GM23338 (cell line): ENCODE measurements at regions not wholly inside any gene's neighbourhood (a gene's known extent, or its start where the extent isn't known, plus 50 kb on each side); places are given as distances from the start of the nearest gene placed in this dataset.
A peak's percentile ranks its signal among the peaks of the same experiment; 100 is the strongest.

Experiments used
- ATAC-seq: fragments of 200-7000 bp; cut with Tn5 transposase; 3 replicates; pipeline ENCODE4 v1.9.1; 2020
- DNase-seq: peaks from one replicate; pipeline ENCODE4 v3.0.0-alpha.2; 2015; ENCODE audit warnings: low spot score
- H2AFZ ChIP-seq: fragments of 200-600 bp; sonication (generic); 2 replicates; pipeline ENCODE4 v1.8.0; 2016; ENCODE audit warnings: antibody characterized with exemption, mild to moderate bottlenecking, moderate library complexity
- H3F3A ChIP-seq: fragments of 200-600 bp; sonication (generic); replicated peaks from 2 replicates; pipeline ENCODE4 v1.8.0; 2017; ENCODE audit warnings: antibody characterized with exemption, mixed run types, low read depth
- H3K27ac ChIP-seq: fragments of 200-600 bp; sonication (generic); 2 replicates; pipeline ENCODE4 v1.6.1; 2016; ENCODE audit warnings: low read depth
- H3K27me3 ChIP-seq: fragments of 200-600 bp; sonication (generic); 2 replicates; pipeline ENCODE4 v1.8.0; 2016; ENCODE audit warnings: mild to moderate bottlenecking, mixed run types, moderate library complexity; ENCODE audit not compliant: insufficient read depth
- H3K36me3 ChIP-seq: fragments of 200-600 bp; sonication (generic); 2 replicates; pipeline ENCODE4 v1.8.0; 2016; ENCODE audit warnings: mild to moderate bottlenecking; ENCODE audit not compliant: insufficient read depth
- H3K4me1 ChIP-seq: fragments of 200-600 bp; sonication (generic); 2 replicates; pipeline ENCODE4 v1.8.0; 2016; ENCODE audit warnings: mild to moderate bottlenecking, moderate library complexity; ENCODE audit not compliant: insufficient read depth
- H3K4me2 ChIP-seq: fragments of 200-600 bp; sonication (generic); 2 replicates; pipeline ENCODE4 v1.7.1; 2017; ENCODE audit warnings: mixed run types
- H3K4me3 ChIP-seq: fragments of 200-600 bp; sonication (generic); 2 replicates; pipeline ENCODE4 v1.6.1; 2016; ENCODE audit warnings: mixed run types
- H3K79me2 ChIP-seq: fragments of 200-600 bp; sonication (generic); replicated peaks from 2 replicates; pipeline ENCODE4 v1.8.0; 2017; ENCODE audit warnings: mild to moderate bottlenecking; ENCODE audit not compliant: insufficient read depth
- H3K9me2 ChIP-seq: fragments of 200-600 bp; sonication (generic); 2 replicates; pipeline ENCODE4 v1.8.0; 2017; ENCODE audit not compliant: insufficient read depth
- H4K20me1 ChIP-seq: fragments of 200-600 bp; sonication (generic); replicated peaks from 2 replicates; pipeline ENCODE4 v1.8.0; 2017; ENCODE audit warnings: mild to moderate bottlenecking; ENCODE audit not compliant: insufficient read depth
- H3K27ac Mint-ChIP-seq: 2 replicates; pipeline ENCODE4 v1.8.0; 2020; ENCODE audit warnings: inconsistent platforms, mild to moderate bottlenecking, moderate library complexity, mixed read lengths
- H3K27me3 Mint-ChIP-seq: 3 replicates; pipeline ENCODE4 v1.8.0; 2022; ENCODE audit warnings: low read depth, mild to moderate bottlenecking, moderate library complexity, mixed read lengths, inconsistent platforms; ENCODE audit not compliant: insufficient read depth, poor library complexity
- H3K36me3 Mint-ChIP-seq: 3 replicates; pipeline ENCODE4 v1.8.0; 2021; ENCODE audit warnings: low read depth, mild to moderate bottlenecking, inconsistent platforms, moderate library complexity, mixed read lengths
- H3K4me1 Mint-ChIP-seq: 3 replicates; pipeline ENCODE4 v1.8.0; 2020; ENCODE audit warnings: mild to moderate bottlenecking, inconsistent platforms, mixed read lengths
- H3K4me3 Mint-ChIP-seq: 3 replicates; pipeline ENCODE4 v1.8.0; 2021; ENCODE audit warnings: moderate library complexity, mild to moderate bottlenecking, inconsistent platforms, mixed read lengths
- H3K9me3 Mint-ChIP-seq: 3 replicates; pipeline ENCODE4 v1.8.0; 2020; ENCODE audit warnings: moderate library complexity, mild to moderate bottlenecking, inconsistent platforms, mixed read lengths
- CREB1 ChIP-seq: fragments of 250-450 bp; sonication (Bioruptor Pico); IDR thresholded peaks from 2 replicates; pipeline ENCODE4 v1.5.0; 2020; ENCODE audit warnings: low read depth, mild to moderate bottlenecking, moderate library complexity
- EZH2phosphoT487 ChIP-seq: fragments of 200-600 bp; sonication (generic); IDR thresholded peaks from one replicate; pipeline ENCODE4 v1.8.1; 2018; ENCODE audit warnings: antibody characterized with exemption; ENCODE audit not compliant: unreplicated experiment
- JUNB ChIP-seq: IDR thresholded peaks from one replicate; pipeline ENCODE4 v1.6.1; 2016; ENCODE audit warnings: antibody characterized with exemption; ENCODE audit not compliant: unreplicated experiment
- NANOG ChIP-seq: IDR thresholded peaks from 2 replicates; pipeline ENCODE4 v1.6.1; 2016; ENCODE audit warnings: antibody characterized with exemption, borderline replicate concordance
- POLR2AphosphoS5 ChIP-seq: IDR thresholded peaks from 2 replicates; pipeline ENCODE4 v1.6.1; 2016; ENCODE audit warnings: antibody characterized with exemption, low read depth
- STAT1 ChIP-seq: IDR thresholded peaks from one replicate; pipeline ENCODE4 v1.6.1; 2016; ENCODE audit warnings: antibody characterized with exemption; ENCODE audit not compliant: unreplicated experiment
- ZNF114 ChIP-seq: fragments of 250-450 bp; sonication (Bioruptor Pico); IDR thresholded peaks from 2 replicates; pipeline ENCODE4 v1.5.0; 2020; ENCODE audit warnings: mild to moderate bottlenecking, moderate library complexity
- ZNF331 ChIP-seq: fragments of 250-450 bp; sonication (Bioruptor Pico); IDR thresholded peaks from 2 replicates; pipeline ENCODE4 v1.5.0; 2020; ENCODE audit warnings: low read depth, mild to moderate bottlenecking, moderate library complexity
- TF ChIP-seq, protein P1 (sequence below), 2 experiments: fragments of 200-600 bp in 1 of 2; sonication (generic) in 1 of 2; conservative IDR thresholded peaks; 2 replicates each; pipeline versions ENCODE4 v1.5.1 to v1.6.1; 2016 to 2017; ENCODE audit warnings: antibody characterized with exemption in 2 of 2, low read depth in 2 of 2, mild to moderate bottlenecking in 2 of 2, moderate library complexity in 1 of 2
- TF ChIP-seq, protein P2 (sequence below): fragments of 250-450 bp; sonication (Bioruptor Pico); IDR thresholded peaks from 2 replicates; pipeline ENCODE4 v1.5.0; 2020; ENCODE audit warnings: mild to moderate bottlenecking, moderate library complexity

GRCh38 chr18:4677006-4677405 is 221.9 kb upstream of the DLGAP1 start (continued):
- TF ChIP-seq ZNF114 (CRISPR knock-in tag): no peak
- no peak for TF ChIP-seq EZH2phosphoT487
- no peak for TF ChIP-seq STAT1
- TF ChIP-seq CREB1 (CRISPR knock-in tag): no peak
- TF ChIP-seq, protein P1, sequence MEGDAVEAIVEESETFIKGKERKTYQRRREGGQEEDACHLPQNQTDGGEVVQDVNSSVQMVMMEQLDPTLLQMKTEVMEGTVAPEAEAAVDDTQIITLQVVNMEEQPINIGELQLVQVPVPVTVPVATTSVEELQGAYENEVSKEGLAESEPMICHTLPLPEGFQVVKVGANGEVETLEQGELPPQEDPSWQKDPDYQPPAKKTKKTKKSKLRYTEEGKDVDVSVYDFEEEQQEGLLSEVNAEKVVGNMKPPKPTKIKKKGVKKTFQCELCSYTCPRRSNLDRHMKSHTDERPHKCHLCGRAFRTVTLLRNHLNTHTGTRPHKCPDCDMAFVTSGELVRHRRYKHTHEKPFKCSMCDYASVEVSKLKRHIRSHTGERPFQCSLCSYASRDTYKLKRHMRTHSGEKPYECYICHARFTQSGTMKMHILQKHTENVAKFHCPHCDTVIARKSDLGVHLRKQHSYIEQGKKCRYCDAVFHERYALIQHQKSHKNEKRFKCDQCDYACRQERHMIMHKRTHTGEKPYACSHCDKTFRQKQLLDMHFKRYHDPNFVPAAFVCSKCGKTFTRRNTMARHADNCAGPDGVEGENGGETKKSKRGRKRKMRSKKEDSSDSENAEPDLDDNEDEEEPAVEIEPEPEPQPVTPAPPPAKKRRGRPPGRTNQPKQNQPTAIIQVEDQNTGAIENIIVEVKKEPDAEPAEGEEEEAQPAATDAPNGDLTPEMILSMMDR (conservative IDR thresholded peaks at IDR 0.05; ENCODE audit: low read depth in 2 of 2): no peak
- no peak for TF ChIP-seq JUNB
- no peak for TF ChIP-seq POLR2AphosphoS5
- no peak for TF ChIP-seq ZNF331 (CRISPR knock-in tag)

DNA sequence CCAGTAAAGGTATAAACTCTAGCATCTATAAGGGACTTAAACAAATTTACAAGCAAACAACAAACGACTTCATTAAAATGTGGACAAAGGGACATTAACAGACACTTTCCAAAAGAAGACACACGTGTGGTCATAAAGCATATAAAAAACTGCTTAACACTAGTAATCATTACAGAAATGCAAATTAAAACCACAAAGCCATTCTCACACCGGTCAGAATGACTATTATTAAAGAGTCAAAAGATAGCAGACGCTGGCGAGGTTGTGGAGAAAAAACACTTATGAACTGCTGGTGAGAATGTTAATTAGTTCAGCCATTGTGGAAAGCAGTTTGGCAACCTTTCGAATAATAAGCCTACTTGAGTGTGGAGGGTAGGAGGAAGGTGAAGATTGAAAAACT is 217.1 kb upstream of the DLGAP1 start:
- Histone ChIP-seq H3K4me2 (no peak overlapping the region), H3K79me2 (no peaks in the 10 kb centered on the region), H3F3A (no peaks in the 10 kb centered on the region), H4K20me1 (no peaks in the 10 kb centered on the region), H3K27me3 (no peaks in the 10 kb centered on the region), H3K4me3 (no peak overlapping the region), H3K4me1 (peaks cover 6% of the 10 kb centered on the region; the same call in 1 of the 2 replicates), H3K36me3 (no peaks in the 10 kb centered on the region; the same call in 1 of the 2 replicates), H2AFZ (no peak overlapping the region), H3K9me2 (peaks cover 7% of the 10 kb centered on the region; the same call in 1 of the 2 replicates), H3K27ac (no peak overlapping the region)
- H3K27ac Mint-ChIP-seq: no peak overlapping the region
- DNase-seq (peak; percentile 1), ATAC-seq (no peak)
- peaks cover 8% of the 10 kb centered on the region; the same call in 2 of the 3 replicates for H3K4me1 Mint-ChIP-seq
- peaks cover 26% of the 10 kb centered on the region for H3K36me3 Mint-ChIP-seq
- H3K27me3 Mint-ChIP-seq: no peaks in the 10 kb centered on the region
- H3K9me3 Mint-ChIP-seq: peaks cover 40% of the 10 kb centered on the region
- TF ChIP-seq STAT1: no peak
- H3K4me3 Mint-ChIP-seq: no peak overlapping the region

- Histone ChIP-seq H4K20me1 (no peaks in the 10 kb centered on the region), H3K4me1 (no peaks in the 10 kb centered on the region), H3K27me3 (no peaks in the 10 kb centered on the region), H3K9me2 (no peaks in the 10 kb centered on the region), H3K36me3 (no peaks in the 10 kb centered on the region), H3K4me3 (no peak overlapping the region), H2AFZ (no peak overlapping the region), H3K4me2 (no peak overlapping the region), H3F3A (no peaks in the 10 kb centered on the region), H3K27ac (no peak overlapping the region), H3K79me2 (no peaks in the 10 kb centered on the region)
- no peak for ATAC-seq
- peaks cover 6% of the 10 kb centered on the region; the same call in 2 of the 3 replicates for H3K9me3 Mint-ChIP-seq
- no peak overlapping the region for H3K27ac Mint-ChIP-seq
- H3K4me1 Mint-ChIP-seq: no peaks in the 10 kb centered on the region
- peaks cover 2% of the 10 kb centered on the region; the same call in 1 of the 3 replicates for H3K36me3 Mint-ChIP-seq
- peaks cover 1% of the 10 kb centered on the region for H3K27me3 Mint-ChIP-seq
- no peak overlapping the region for H3K4me3 Mint-ChIP-seq
- no peak for DNase-seq
- TF ChIP-seq ZNF331 (CRISPR knock-in tag): no peak
- TF ChIP-seq, protein P1 (conservative IDR thresholded peaks at IDR 0.05; ENCODE audit: low read depth in 2 of 2): no peak
- no peak for TF ChIP-seq JUNB
- TF ChIP-seq NANOG: no peak
- TF ChIP-seq, protein P2, sequence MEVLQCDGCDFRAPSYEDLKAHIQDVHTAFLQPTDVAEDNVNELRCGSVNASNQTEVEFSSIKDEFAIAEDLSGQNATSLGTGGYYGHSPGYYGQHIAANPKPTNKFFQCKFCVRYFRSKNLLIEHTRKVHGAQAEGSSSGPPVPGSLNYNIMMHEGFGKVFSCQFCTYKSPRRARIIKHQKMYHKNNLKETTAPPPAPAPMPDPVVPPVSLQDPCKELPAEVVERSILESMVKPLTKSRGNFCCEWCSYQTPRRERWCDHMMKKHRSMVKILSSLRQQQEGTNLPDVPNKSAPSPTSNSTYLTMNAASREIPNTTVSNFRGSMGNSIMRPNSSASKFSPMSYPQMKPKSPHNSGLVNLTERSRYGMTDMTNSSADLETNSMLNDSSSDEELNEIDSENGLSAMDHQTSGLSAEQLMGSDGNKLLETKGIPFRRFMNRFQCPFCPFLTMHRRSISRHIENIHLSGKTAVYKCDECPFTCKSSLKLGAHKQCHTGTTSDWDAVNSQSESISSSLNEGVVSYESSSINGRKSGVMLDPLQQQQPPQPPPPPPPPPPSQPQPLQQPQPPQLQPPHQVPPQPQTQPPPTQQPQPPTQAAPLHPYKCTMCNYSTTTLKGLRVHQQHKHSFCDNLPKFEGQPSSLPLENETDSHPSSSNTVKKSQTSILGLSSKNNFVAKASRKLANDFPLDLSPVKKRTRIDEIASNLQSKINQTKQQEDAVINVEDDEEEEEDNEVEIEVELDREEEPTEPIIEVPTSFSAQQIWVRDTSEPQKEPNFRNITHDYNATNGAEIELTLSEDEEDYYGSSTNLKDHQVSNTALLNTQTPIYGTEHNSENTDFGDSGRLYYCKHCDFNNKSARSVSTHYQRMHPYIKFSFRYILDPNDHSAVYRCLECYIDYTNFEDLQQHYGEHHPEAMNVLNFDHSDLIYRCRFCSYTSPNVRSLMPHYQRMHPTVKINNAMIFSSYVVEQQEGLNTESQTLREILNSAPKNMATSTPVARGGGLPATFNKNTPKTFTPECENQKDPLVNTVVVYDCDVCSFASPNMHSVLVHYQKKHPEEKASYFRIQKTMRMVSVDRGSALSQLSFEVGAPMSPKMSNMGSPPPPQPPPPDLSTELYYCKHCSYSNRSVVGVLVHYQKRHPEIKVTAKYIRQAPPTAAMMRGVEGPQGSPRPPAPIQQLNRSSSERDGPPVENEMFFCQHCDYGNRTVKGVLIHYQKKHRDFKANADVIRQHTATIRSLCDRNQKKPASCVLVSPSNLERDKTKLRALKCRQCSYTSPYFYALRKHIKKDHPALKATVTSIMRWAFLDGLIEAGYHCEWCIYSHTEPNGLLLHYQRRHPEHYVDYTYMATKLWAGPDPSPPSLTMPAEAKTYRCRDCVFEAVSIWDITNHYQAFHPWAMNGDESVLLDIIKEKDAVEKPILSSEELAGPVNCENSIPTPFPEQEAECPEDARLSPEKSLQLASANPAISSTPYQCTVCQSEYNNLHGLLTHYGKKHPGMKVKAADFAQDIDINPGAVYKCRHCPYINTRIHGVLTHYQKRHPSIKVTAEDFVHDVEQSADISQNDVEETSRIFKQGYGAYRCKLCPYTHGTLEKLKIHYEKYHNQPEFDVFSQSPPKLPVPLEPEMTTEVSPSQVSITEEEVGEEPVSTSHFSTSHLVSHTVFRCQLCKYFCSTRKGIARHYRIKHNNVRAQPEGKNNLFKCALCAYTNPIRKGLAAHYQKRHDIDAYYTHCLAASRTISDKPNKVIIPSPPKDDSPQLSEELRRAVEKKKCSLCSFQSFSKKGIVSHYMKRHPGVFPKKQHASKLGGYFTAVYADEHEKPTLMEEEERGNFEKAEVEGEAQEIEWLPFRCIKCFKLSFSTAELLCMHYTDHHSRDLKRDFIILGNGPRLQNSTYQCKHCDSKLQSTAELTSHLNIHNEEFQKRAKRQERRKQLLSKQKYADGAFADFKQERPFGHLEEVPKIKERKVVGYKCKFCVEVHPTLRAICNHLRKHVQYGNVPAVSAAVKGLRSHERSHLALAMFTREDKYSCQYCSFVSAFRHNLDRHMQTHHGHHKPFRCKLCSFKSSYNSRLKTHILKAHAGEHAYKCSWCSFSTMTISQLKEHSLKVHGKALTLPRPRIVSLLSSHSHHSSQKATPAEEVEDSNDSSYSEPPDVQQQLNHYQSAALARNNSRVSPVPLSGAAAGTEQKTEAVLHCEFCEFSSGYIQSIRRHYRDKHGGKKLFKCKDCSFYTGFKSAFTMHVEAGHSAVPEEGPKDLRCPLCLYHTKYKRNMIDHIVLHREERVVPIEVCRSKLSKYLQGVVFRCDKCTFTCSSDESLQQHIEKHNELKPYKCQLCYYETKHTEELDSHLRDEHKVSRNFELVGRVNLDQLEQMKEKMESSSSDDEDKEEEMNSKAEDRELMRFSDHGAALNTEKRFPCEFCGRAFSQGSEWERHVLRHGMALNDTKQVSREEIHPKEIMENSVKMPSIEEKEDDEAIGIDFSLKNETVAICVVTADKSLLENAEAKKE (CRISPR knock-in tag): no peak
- no peak for TF ChIP-seq ZNF114 (CRISPR knock-in tag)
These were observed 203.7 kb upstream of the DLGAP1 start for GRCh38 chr18:4658804-4659203.
